Common myeloid progenitor, CD34-positive (primary cell): ENCODE measurements at regions not wholly inside any gene's neighbourhood (a gene's known extent, or its start where the extent isn't known, plus 50 kb on each side); places are given as distances from the start of the nearest gene placed in this dataset.
A peak's percentile ranks its signal among the peaks of the same experiment; 100 is the strongest.

ENCODE experiments used
- CTCF ChIA-PET: fragments of 350-600 bp; sonication (Branson Sonifier 250); formaldehyde crosslinking; loops from one replicate; lab custom pipeline; 2021; ENCODE audit warnings: antibody characterized with exemption; lab: Charles Lee
- POLR2A ChIA-PET: fragments of 350-600 bp; sonication (Branson Sonifier 250); formaldehyde crosslinking; loops from one replicate; lab custom pipeline; 2021; ENCODE audit warnings: antibody characterized with exemption; lab: Charles Lee
- DNase-seq, 3 donors: peaks; one replicate each; pipeline versions ENCODE4 v3.0.0 to v3.0.0-alpha.2; 2013
- H3K27ac ChIP-seq, 2 experiments: 1 replicate in 1 of 2; 2 replicates in 1 of 2; pipeline ENCODE4 v1.7.0; 2013; ENCODE audit warnings: inconsistent platforms in 2 of 2, low read length in 2 of 2, mild to moderate bottlenecking in 2 of 2, low read depth in 1 of 2, moderate library complexity in 1 of 2; ENCODE audit not compliant: severe bottlenecking in 2 of 2, insufficient read depth in 1 of 2, poor library complexity in 1 of 2
- H3K27me3 ChIP-seq, 5 experiments: replicated peaks in 2 of 5; 1 replicate in 3 of 5; 2 replicates in 2 of 5; pipeline versions ENCODE4 v1.6.1 to v1.7.0; 2013; ENCODE audit warnings: low read length in 4 of 5, mild to moderate bottlenecking in 2 of 5, moderate library complexity in 2 of 5, inconsistent platforms in 1 of 5; ENCODE audit not compliant: insufficient read depth in 5 of 5, control insufficient read depth in 4 of 5
- H3K36me3 ChIP-seq, 4 experiments: 1 replicate in 2 of 4; 2 replicates in 2 of 4; pipeline versions ENCODE4 v1.6.1 to v1.7.0; 2013; ENCODE audit warnings: low read length in 3 of 4, control low read depth in 1 of 4, mild to moderate bottlenecking in 1 of 4; ENCODE audit not compliant: control insufficient read depth in 4 of 4, insufficient read depth in 4 of 4
- H3K4me1 ChIP-seq, 4 experiments: 1 replicate in 3 of 4; 2 replicates in 1 of 4; pipeline versions ENCODE4 v1.6.1 to v1.7.1; 2013; ENCODE audit warnings: low read length in 3 of 4, mild to moderate bottlenecking in 3 of 4, control low read depth in 1 of 4, inconsistent platforms in 1 of 4, moderate library complexity in 1 of 4; ENCODE audit not compliant: control insufficient read depth in 4 of 4, insufficient read depth in 4 of 4; ENCODE audit errors: control extremely low read depth in 1 of 4
- H3K4me3 ChIP-seq, 7 experiments: 1 replicate in 4 of 7; 2 replicates in 3 of 7; pipeline versions ENCODE4 v1.5.1 to v1.7.0; 2013; ENCODE audit warnings: mild to moderate bottlenecking in 7 of 7, low read length in 6 of 7, moderate library complexity in 6 of 7, inconsistent platforms in 2 of 7, low read depth in 2 of 7, control low read depth in 1 of 7; ENCODE audit not compliant: insufficient read depth in 4 of 7, control insufficient read depth in 1 of 7; ENCODE audit errors: extremely low read depth in 1 of 7
- H3K9me3 ChIP-seq, 5 experiments: 1 replicate in 4 of 5; 2 replicates in 1 of 5; pipeline versions ENCODE4 v1.6.1 to v1.7.1; 2013; ENCODE audit warnings: low read length in 4 of 5, mild to moderate bottlenecking in 2 of 5, inconsistent platforms in 1 of 5, low read depth in 1 of 5, moderate library complexity in 1 of 5; ENCODE audit not compliant: control insufficient read depth in 4 of 5, insufficient read depth in 2 of 5; ENCODE audit errors: control extremely low read depth in 1 of 5
- WGBS: methylation state at CpG from one replicate; pipeline ENCODE4 v1.1.5; 2013; ENCODE audit not compliant: insufficient coverage; 5-methylcytosine and 5-hydroxymethylcytosine counted together

DNA sequence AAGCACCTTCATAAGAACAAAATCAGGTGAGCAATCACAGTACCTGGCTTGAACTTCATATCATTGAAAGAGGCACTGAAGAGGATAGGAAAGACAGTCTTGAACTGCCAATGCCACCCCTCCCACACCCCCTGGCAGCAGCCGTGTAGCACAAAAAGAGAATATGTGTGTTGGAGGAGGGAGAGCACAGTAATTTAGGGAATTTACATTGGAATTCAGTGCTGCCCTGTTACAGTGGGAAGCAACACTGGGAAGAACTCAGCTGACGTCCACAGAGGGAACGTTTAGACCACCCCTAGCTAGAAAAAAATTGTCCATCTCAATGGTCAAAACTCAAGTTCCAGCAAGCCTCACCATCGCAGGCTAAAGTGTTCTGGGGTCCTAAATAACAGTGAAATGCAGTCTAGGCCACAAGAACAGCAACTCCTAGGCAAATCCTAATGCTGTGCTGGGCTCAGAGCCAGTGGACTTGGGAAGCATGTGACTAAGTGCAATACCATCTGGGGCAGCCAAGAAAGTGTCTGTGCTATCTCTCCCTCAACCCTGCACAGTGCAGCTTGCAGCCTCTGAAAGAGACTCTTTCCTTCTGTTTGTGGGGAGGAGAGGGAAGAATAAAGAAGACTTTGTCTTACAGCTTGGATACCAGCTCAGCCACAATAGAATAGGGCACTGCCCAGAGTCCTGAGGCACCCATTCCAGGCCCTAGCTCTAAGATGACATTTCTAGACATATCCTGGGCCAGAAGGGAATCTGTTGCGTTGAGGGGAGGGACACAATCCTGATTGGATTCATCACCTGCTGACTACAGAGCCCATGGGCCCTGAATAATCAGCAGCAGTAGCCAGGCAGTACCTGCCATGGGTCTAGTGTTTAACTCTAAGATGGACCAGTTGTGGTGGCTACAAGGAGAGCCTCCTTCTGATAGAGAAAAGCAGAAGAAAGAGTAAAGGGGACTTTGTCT lies 62.1 kb upstream of the VLDLR start:
- Histone ChIP-seq H3K27ac (no peak overlapping the region), H3K4me3 (no peak overlapping the region), H3K27me3 (no peaks in the 10 kb centered on the region), H3K36me3 (no peaks in the 10 kb centered on the region), H3K9me3 (peaks cover 0 to 4% (median 3%) of the 10 kb centered on the region in 5 experiments), H3K4me1 (no peaks in the 10 kb centered on the region)
- 94% methylated on average over 2 of the region's 5 CpGs for WGBS
- ChIA-PET POLR2A (no interaction called here), CTCF (no interaction called here)
- DNase-seq, result no peak

DNA sequence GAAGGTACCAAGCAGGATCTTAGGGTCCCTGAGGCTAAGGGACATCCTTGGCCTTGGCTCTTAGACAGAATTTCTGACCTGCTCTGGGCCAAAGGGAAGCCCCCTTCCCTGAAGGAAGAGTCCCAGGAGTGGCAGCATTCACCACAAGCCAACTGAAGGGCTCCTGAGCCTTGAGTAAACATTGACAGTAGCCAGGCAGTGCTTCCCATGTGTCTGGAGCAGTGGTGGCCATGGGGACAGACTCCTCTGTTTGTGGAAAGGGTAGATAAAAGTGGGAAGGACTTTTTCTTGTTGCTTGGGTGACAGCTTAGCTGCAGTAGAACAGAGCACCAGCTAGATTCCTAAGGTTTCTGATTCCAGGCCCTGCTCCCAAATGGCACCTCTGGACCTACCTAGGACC lies 61.4 kb upstream of the VLDLR start:
- Histone ChIP-seq H3K9me3 (peaks cover 0 to 4% (median 3%) of the 10 kb centered on the region in 5 experiments), H3K36me3 (no peaks in the 10 kb centered on the region), H3K4me1 (no peaks in the 10 kb centered on the region), H3K27me3 (no peaks in the 10 kb centered on the region), H3K27ac (no peak overlapping the region), H3K4me3 (no peak overlapping the region)
- POLR2A ChIA-PET, result no interaction called here
- CTCF ChIA-PET, result no interaction called here
- no peak for DNase-seq

- 94% methylated on average over 2 of the region's 6 CpGs for WGBS
- Histone ChIP-seq H3K4me1 (peaks cover 0 to 2% (median 0%) of the 10 kb centered on the region in 4 experiments), H3K27me3 (no peaks in the 10 kb centered on the region), H3K27ac (no peak overlapping the region), H3K9me3 (peaks cover 0 to 2% (median 0%) of the 10 kb centered on the region in 5 experiments), H3K36me3 (no peaks in the 10 kb centered on the region), H3K4me3 (no peak overlapping the region)
- ChIA-PET POLR2A (no interaction called here), CTCF (no interaction called here)
- DNase-seq, result no peak
Observed at GRCh38 chr9:2565676-2566340, 55.8 kb upstream of the VLDLR start.

GRCh38 chr9:2567922-2568321 lies 53.7 kb upstream of the VLDLR start:
- DNase-seq, result no peak
- Histone ChIP-seq H3K36me3 (no peaks in the 10 kb centered on the region), H3K4me3 (no peak overlapping the region), H3K27me3 (no peaks in the 10 kb centered on the region), H3K27ac (no peak overlapping the region), H3K9me3 (no peaks in the 10 kb centered on the region), H3K4me1 (peaks cover 0 to 2% (median 0%) of the 10 kb centered on the region in 4 experiments)
- ChIA-PET CTCF (no interaction called here), POLR2A (no interaction called here)

- ChIA-PET POLR2A (no interaction called here), CTCF (no interaction called here)
- Histone ChIP-seq H3K4me1 (peaks cover 0 to 2% (median 0%) of the 10 kb centered on the region in 4 experiments), H3K9me3 (no peaks in the 10 kb centered on the region), H3K27ac (no peak overlapping the region), H3K27me3 (no peaks in the 10 kb centered on the region), H3K4me3 (no peak overlapping the region), H3K36me3 (no peaks in the 10 kb centered on the region)
- DNase-seq, result no peak
Observed at GRCh38 chr9:2568689-2569088, 52.9 kb upstream of the VLDLR start.

DNA sequence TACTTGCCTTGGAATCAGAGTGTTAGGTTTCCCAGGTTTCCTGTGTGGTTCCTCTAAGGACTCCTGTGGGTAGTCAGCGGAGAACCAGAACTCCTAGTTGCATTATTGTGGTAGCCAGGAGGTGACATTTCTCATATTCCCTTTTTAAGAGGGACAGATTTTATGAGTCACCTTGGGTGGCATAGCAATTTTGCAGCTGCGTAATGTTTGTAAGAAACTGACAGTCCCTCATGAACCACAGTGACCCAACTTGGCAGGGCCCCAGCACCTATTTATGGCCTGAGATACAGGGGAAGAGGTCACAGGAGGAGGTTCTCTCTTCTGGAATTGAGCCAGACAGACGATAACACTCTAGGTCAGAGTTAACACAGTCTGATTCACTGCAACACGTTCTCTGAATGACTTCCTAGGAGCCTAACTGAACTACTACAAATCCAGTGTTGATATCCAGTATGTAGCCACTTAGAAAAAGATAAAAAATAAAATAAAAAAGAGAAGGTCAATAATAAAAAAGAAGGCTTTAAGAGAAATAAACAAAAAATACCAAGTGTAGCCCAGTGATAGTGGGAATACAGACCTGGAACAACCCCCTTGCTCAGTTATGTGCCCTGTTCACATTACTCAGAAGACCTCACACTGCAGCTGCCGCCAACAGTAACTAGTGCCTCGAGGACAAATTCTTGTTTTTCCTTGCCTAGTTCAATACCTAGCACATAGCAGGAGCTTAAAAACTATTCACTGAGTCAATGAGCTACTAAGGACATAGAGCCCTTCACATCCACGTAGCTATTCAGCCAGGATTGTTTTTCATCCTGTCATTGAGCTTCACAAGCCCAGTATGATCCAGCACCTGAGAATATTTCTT lies 50.7 kb upstream of the VLDLR start:
- H3K4me1 ChIP-seq, result peaks cover 0 to 2% (median 0%) of the 10 kb centered on the region in 4 experiments
- no peaks in the 10 kb centered on the region for H3K36me3 ChIP-seq
- no peak overlapping the region for H3K4me3 ChIP-seq
- ChIA-PET CTCF (no interaction called here), POLR2A (no interaction called here)
- 82% methylated on average over 5 of the region's 7 CpGs for WGBS
- no peak overlapping the region for H3K27ac ChIP-seq
- no peaks in the 10 kb centered on the region for H3K9me3 ChIP-seq
- no peaks in the 10 kb centered on the region for H3K27me3 ChIP-seq
- DNase-seq, result peak; percentile 58 to 80 (median 75)
